SK-N-SH (cell line): ENCODE measurements at regions not wholly inside any gene's neighbourhood (a gene's known extent, or its start where the extent isn't known, plus 50 kb on each side); places are given as distances from the start of the nearest gene placed in this dataset.

Source experiments
- CTCF ChIA-PET: fragments of 300-600, 350-600 bp; formaldehyde crosslinking; extraction: SDS; loops from one replicate; lab custom pipeline; 2021; lab: Yijun Ruan, JAX
- POLR2A ChIA-PET: fragments of 350-600 bp; sonication (Branson Sonifier 250); formaldehyde crosslinking; extraction: SDS; loops from one replicate; lab custom pipeline; 2020; ENCODE audit warnings: antibody characterized with exemption, inconsistent platforms; lab: Yijun Ruan, JAX
- DNase-seq: peaks from one replicate; pipeline ENCODE4 v3.0.0; 2012
- H2AFZ ChIP-seq: fragments of 200-600 bp; sonication (generic); 2 replicates; pipeline ENCODE4 v1.8.1; 2016; ENCODE audit warnings: antibody characterized with exemption, mild to moderate bottlenecking, low read depth
- H3F3A ChIP-seq: fragments of 200-600 bp; sonication (generic); replicated peaks from 2 replicates; pipeline ENCODE3; 2016; ENCODE audit warnings: antibody characterized with exemption, mild to moderate bottlenecking; ENCODE audit not compliant: insufficient read depth
- H3K27ac ChIP-seq, 2 experiments: fragments of 200-500 bp in 1 of 2; fragments of 200-600 bp in 1 of 2; sonication (Bioruptor generic) in 1 of 2; sonication (generic), shearing (Covaris generic) in 1 of 2; 2 replicates each; pipeline versions ENCODE4 v1.5.1 to v1.6.1; 2014 to 2016; ENCODE audit warnings: low read depth in 2 of 2, inconsistent platforms in 1 of 2, low read length in 1 of 2, mild to moderate bottlenecking in 1 of 2, mixed read lengths in 1 of 2
- H3K27me3 ChIP-seq: fragments of 200-600 bp; sonication (generic), shearing (Covaris generic); 2 replicates; pipeline ENCODE4 v1.6.1; 2016; ENCODE audit warnings: mixed run types; ENCODE audit not compliant: insufficient read depth
- H3K36me3 ChIP-seq, 2 experiments: fragments of 200-500 bp in 1 of 2; fragments of 200-600 bp in 1 of 2; sonication (Bioruptor generic) in 1 of 2; sonication (generic) in 1 of 2; replicated peaks in 1 of 2; 2 replicates each; pipeline versions ENCODE3 to v1.5.1; 2014 to 2016; ENCODE audit warnings: low read length in 1 of 2, mild to moderate bottlenecking in 1 of 2; ENCODE audit not compliant: insufficient read depth in 2 of 2, control insufficient read depth in 1 of 2
- H3K4me1 ChIP-seq, 2 experiments: fragments of 200-500 bp in 1 of 2; fragments of 200-600 bp in 1 of 2; sonication (Bioruptor generic) in 1 of 2; sonication (generic), shearing (Covaris generic) in 1 of 2; 2 replicates each; pipeline versions ENCODE4 v1.5.1 to v1.6.1; 2014 to 2016; ENCODE audit warnings: low read depth in 1 of 2, low read length in 1 of 2, mixed run types in 1 of 2; ENCODE audit not compliant: insufficient read depth in 2 of 2, control insufficient read depth in 1 of 2
- H3K4me2 ChIP-seq: fragments of 200-600 bp; sonication (generic), shearing (Covaris generic); 2 replicates; pipeline ENCODE4 v1.6.1; 2017; ENCODE audit warnings: mixed run types
- H3K4me3 ChIP-seq, 2 experiments: fragments of 200-500 bp in 1 of 2; fragments of 200-600 bp in 1 of 2; sonication (Bioruptor generic) in 1 of 2; sonication (generic), shearing (Covaris generic) in 1 of 2; 2 replicates each; pipeline versions ENCODE4 v1.5.1 to v1.8.1; 2014 to 2016; ENCODE audit warnings: low read depth in 2 of 2, inconsistent platforms in 1 of 2, low read length in 1 of 2, mild to moderate bottlenecking in 1 of 2, mixed read lengths in 1 of 2, moderate library complexity in 1 of 2
- H3K79me2 ChIP-seq: fragments of 200-600 bp; sonication (generic); 2 replicates; pipeline ENCODE4 v1.8.1; 2017; ENCODE audit warnings: mild to moderate bottlenecking; ENCODE audit not compliant: insufficient read depth
- H3K9ac ChIP-seq: fragments of 200-600 bp; sonication (generic); 2 replicates; pipeline ENCODE4 v1.6.1; 2017; ENCODE audit warnings: mixed run types
- H3K9me2 ChIP-seq: fragments of 200-600 bp; sonication (generic); 2 replicates; pipeline ENCODE4 v1.6.1; 2017; ENCODE audit warnings: mixed run types
- H3K9me3 ChIP-seq: fragments of 200-600 bp; sonication (generic); 2 replicates; pipeline ENCODE4 v1.6.1; 2017; ENCODE audit warnings: mixed run types, mild to moderate bottlenecking, moderate library complexity
- H4K20me1 ChIP-seq: fragments of 200-600 bp; sonication (generic); 2 replicates; pipeline ENCODE4 v1.6.1; 2017; ENCODE audit warnings: mild to moderate bottlenecking, mixed run types; ENCODE audit not compliant: insufficient read depth
- CHD2 ChIP-seq: fragments of 150-350 bp; IDR thresholded peaks from 2 replicates; pipeline ENCODE4 v1.6.1; 2018; ENCODE audit warnings: low read length; ENCODE audit not compliant: partially characterized antibody
- CTCF ChIP-seq: fragments of 200-600 bp; sonication (generic); IDR thresholded peaks from 2 replicates; pipeline ENCODE4 v1.6.1; 2017; ENCODE audit warnings: antibody characterized with exemption, mild to moderate bottlenecking, moderate library complexity
- ELF1 ChIP-seq: IDR thresholded peaks from 2 replicates; pipeline ENCODE4 v1.4.0; 2012
- EP300 ChIP-seq, 2 experiments: IDR thresholded peaks; 2 replicates each; pipeline versions ENCODE4 v1.4.0 to v1.6.1; 2012; ENCODE audit warnings: borderline replicate concordance in 1 of 2, low read depth in 1 of 2, low read length in 1 of 2
- EZH2phosphoT487 ChIP-seq: fragments of 200-600 bp; sonication (generic); IDR thresholded peaks from 2 replicates; pipeline ENCODE4 v1.6.1; 2017; ENCODE audit warnings: low read depth, mixed run types, mild to moderate bottlenecking, antibody characterized with exemption, moderate library complexity, borderline replicate concordance
- FOSL2 ChIP-seq: IDR thresholded peaks from 2 replicates; pipeline ENCODE4 v1.4.0; 2012; ENCODE audit warnings: low read depth, mild to moderate bottlenecking, moderate library complexity, borderline replicate concordance
- FOXJ3 ChIP-seq: sonication (generic); formaldehyde crosslinking; IDR thresholded peaks from 2 replicates; pipeline ENCODE4 v1.5.1; 2020; ENCODE audit warnings: mild to moderate bottlenecking, missing genetic modification reagents
- FOXM1 ChIP-seq: IDR thresholded peaks from 2 replicates; pipeline ENCODE4 v1.4.0; 2012; ENCODE audit warnings: low read depth, mild to moderate bottlenecking
- GABPA ChIP-seq: IDR thresholded peaks from 2 replicates; pipeline ENCODE4 v1.4.0; 2012; ENCODE audit warnings: low read depth, mild to moderate bottlenecking
- GATA2 ChIP-seq: sonication (generic); formaldehyde crosslinking; IDR thresholded peaks from 2 replicates; pipeline ENCODE4 v1.5.0; 2020; ENCODE audit warnings: mild to moderate bottlenecking, missing genetic modification reagents
- JUND ChIP-seq: IDR thresholded peaks from 2 replicates; pipeline ENCODE4 v1.4.0; 2012
- MEF2A ChIP-seq: IDR thresholded peaks from 2 replicates; pipeline ENCODE4 v1.4.0; 2012; ENCODE audit warnings: low read depth, borderline replicate concordance
- MXI1 ChIP-seq: IDR thresholded peaks from 2 replicates; pipeline ENCODE4 v1.6.1; 2012; ENCODE audit warnings: mild to moderate bottlenecking, low read depth, low read length, improper control_type of control experiment
- NFIC ChIP-seq: IDR thresholded peaks from 2 replicates; pipeline ENCODE4 v1.4.0; 2012; ENCODE audit warnings: borderline replicate concordance
- NRF1 ChIP-seq: IDR thresholded peaks from 2 replicates; pipeline ENCODE4 v1.6.1; 2012; ENCODE audit warnings: low read depth, mild to moderate bottlenecking, low read length
- PBX3 ChIP-seq: IDR thresholded peaks from 2 replicates; pipeline ENCODE4; 2012
- REST ChIP-seq: IDR thresholded peaks from 2 replicates; pipeline ENCODE4 v1.6.1; 2012; ENCODE audit warnings: mild to moderate bottlenecking, low read depth, low read length, moderate library complexity
- RXRA ChIP-seq: IDR thresholded peaks from 2 replicates; pipeline ENCODE4 v1.4.0; 2012; ENCODE audit warnings: low read depth, mild to moderate bottlenecking, borderline replicate concordance
- SIN3A ChIP-seq: IDR thresholded peaks from 2 replicates; pipeline ENCODE4 v1.6.1; 2012; ENCODE audit warnings: low read depth, mild to moderate bottlenecking, low read length, moderate library complexity, borderline replicate concordance
- TEAD4 ChIP-seq: IDR thresholded peaks from 2 replicates; pipeline ENCODE4 v1.4.0; 2012; ENCODE audit warnings: mild to moderate bottlenecking, borderline replicate concordance; ENCODE audit not compliant: insufficient read depth
- ZBTB33 ChIP-seq: IDR thresholded peaks from 2 replicates; pipeline ENCODE4 v1.4.0; 2012; ENCODE audit warnings: low read depth, borderline replicate concordance
- WGBS: methylation state at CpG from one replicate; pipeline ENCODE4 v1.1.6; 2017; ENCODE audit warnings: low lambda C conversion rate; 5-methylcytosine and 5-hydroxymethylcytosine counted together

GRCh38 chr12:127526925-127527324 lies 740.0 kb upstream of the TMEM132C start:
- DNase-seq = no peak
- H3K9ac ChIP-seq = no peak overlapping the region
- no peaks in the 10 kb centered on the region for H3K4me1 ChIP-seq
- 19% methylated on average over 3 of the region's 3 CpGs for WGBS
- no peak overlapping the region for H2AFZ ChIP-seq
- no peaks in the 10 kb centered on the region for H3K9me2 ChIP-seq
- no peaks in the 10 kb centered on the region for H3K27me3 ChIP-seq
- no peak for TF ChIP-seq CTCF
- TF ChIP-seq TEAD4 = no peak
- TF ChIP-seq REST = no peak
- TF ChIP-seq GATA2 = no peak
- TF ChIP-seq RXRA = no peak
- no peak for TF ChIP-seq PBX3
- TF ChIP-seq NRF1 = no peak
- no peak for TF ChIP-seq EP300 (IDR thresholded peaks at IDR 0.05; ENCODE audit: borderline replicate concordance in 1 of 2, low read depth in 1 of 2, low read length in 1 of 2)
- no peak for TF ChIP-seq EZH2phosphoT487
- no peak for TF ChIP-seq SIN3A
- TF ChIP-seq GABPA = no peak
- H3K79me2 ChIP-seq = no peaks in the 10 kb centered on the region
- H3F3A ChIP-seq = no peaks in the 10 kb centered on the region
- POLR2A ChIA-PET = no interaction called here
- H3K9me3 ChIP-seq = no peaks in the 10 kb centered on the region
- H4K20me1 ChIP-seq = no peaks in the 10 kb centered on the region
- no peaks in the 10 kb centered on the region for H3K36me3 ChIP-seq
- H3K4me3 ChIP-seq = no peak overlapping the region
- no peak overlapping the region for H3K27ac ChIP-seq
- CTCF ChIA-PET = no interaction called here
- H3K4me2 ChIP-seq = no peak overlapping the region

DNA sequence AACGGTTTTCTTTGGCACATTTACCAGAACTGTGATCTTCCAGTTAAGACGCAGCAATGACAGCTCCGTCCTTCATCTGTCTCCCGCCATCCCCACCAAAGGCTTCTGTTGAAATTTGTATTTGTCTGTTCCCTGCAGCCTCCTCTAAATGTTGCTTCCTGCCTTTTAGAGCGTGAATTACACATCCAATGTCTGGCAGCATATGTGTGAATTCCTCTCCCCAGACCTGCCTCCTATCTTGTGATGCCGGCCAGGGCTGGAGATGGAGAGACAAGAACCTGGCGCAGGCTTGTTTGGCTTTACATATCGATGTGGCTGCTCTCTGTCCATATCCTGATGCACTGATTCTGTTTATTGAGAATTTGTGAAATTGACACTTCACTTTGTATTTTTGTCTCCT lies 738.4 kb upstream of the TMEM132C start:
- WGBS = 13% methylated on average over 8 of the region's 8 CpGs
- Histone ChIP-seq H3K79me2 (no peaks in the 10 kb centered on the region), H3K4me3 (no peak overlapping the region), H3K36me3 (no peaks in the 10 kb centered on the region), H3K4me1 (no peaks in the 10 kb centered on the region), H3K27me3 (no peaks in the 10 kb centered on the region), H4K20me1 (no peaks in the 10 kb centered on the region), H2AFZ (no peak overlapping the region), H3K9me2 (no peaks in the 10 kb centered on the region), H3K9me3 (no peaks in the 10 kb centered on the region), H3K27ac (no peak overlapping the region), H3F3A (no peaks in the 10 kb centered on the region), H3K4me2 (no peak overlapping the region), H3K9ac (no peak overlapping the region)
- ChIA-PET POLR2A (no interaction called here), CTCF (no interaction called here)
- no peak for DNase-seq
- TF ChIP-seq FOXJ3 (CRISPR knock-in tag) = no peak
- TF ChIP-seq TEAD4 = no peak
- TF ChIP-seq MEF2A = no peak
- TF ChIP-seq FOSL2 = no peak
- no peak for TF ChIP-seq EP300 (IDR thresholded peaks at IDR 0.05; ENCODE audit: borderline replicate concordance in 1 of 2, low read depth in 1 of 2, low read length in 1 of 2)
- TF ChIP-seq RXRA = no peak
- no peak for TF ChIP-seq NFIC
- no peak for TF ChIP-seq MXI1
- no peak for TF ChIP-seq JUND
- TF ChIP-seq ZBTB33 = no peak
- no peak for TF ChIP-seq CHD2
- TF ChIP-seq FOXM1 = no peak
- no peak for TF ChIP-seq ELF1
